Body of pancreas (tissue), 4 donors: ENCODE measurements at regions not wholly inside any gene's neighbourhood (a gene's known extent, or its start where the extent isn't known, plus 50 kb on each side); places are given as distances from the start of the nearest gene placed in this dataset.
"Not testable (repeated sequence)": the region's sequence is repeated elsewhere in the genome, so short reads cannot be mapped to it uniquely, and the experiment has no call there.

Experiments
- ATAC-seq: fragments of 150-250 bp; one replicate; pipeline ENCODE4 v1.9.1; 2016
- DNase-seq, 4 donors: peaks; one replicate each; pipeline ENCODE4 v3.0.0-alpha.2; 2019
- H3K27ac ChIP-seq, 4 donors: fragments of 200-600 bp; sonication (generic); 1 replicate in 3 of 4; 2 replicates in 1 of 4; pipeline versions ENCODE4 v1.5.1 to v1.6.1; 2016 to 2019; ENCODE audit warnings: mild to moderate bottlenecking in 1 of 4, mixed read lengths in 1 of 4, moderate library complexity in 1 of 4
- H3K27me3 ChIP-seq, 2 donors: fragments of 200-600 bp; sonication (generic); one replicate each; pipeline ENCODE4 v1.6.0; 2016; ENCODE audit warnings: mild to moderate bottlenecking in 1 of 2
- H3K36me3 ChIP-seq, 2 donors: fragments of 200-600 bp; sonication (generic); replicated peaks in 1 of 2; 2 replicates each; pipeline ENCODE4 v1.5.1; 2016; ENCODE audit warnings: low read depth in 2 of 2; ENCODE audit not compliant: insufficient read depth in 1 of 2
- H3K4me1 ChIP-seq: fragments of 200-600 bp; sonication (generic); one replicate; pipeline ENCODE4 v1.6.0; 2016
- H3K4me3 ChIP-seq, 2 donors: fragments of 200-600 bp; sonication (generic); 1 replicate in 1 of 2; 2 replicates in 1 of 2; pipeline ENCODE4 v1.5.1; 2016 to 2019
- H3K9me3 ChIP-seq, 3 donors: fragments of 200-600 bp; sonication (generic); 1 replicate in 2 of 3; 2 replicates in 1 of 3; pipeline ENCODE4 v1.5.1; 2016
- CTCF ChIP-seq, 7 experiments: fragments of 450-650 bp in 4 of 7; fragments of 200-600 bp in 3 of 7; sonication (generic) in 3 of 7; IDR thresholded peaks; one replicate each; pipeline ENCODE4 v1.5.1; 2016 to 2019; ENCODE audit warnings: antibody characterized with exemption in 7 of 7
- POLR2A ChIP-seq, 3 donors: fragments of 450-650 bp; IDR thresholded peaks; one replicate each; pipeline ENCODE4 v1.6.1; 2016; ENCODE audit warnings: antibody characterized with exemption in 3 of 3, mild to moderate bottlenecking in 2 of 3
- whole genome bisulfite sequencing, 2 donors: methylation state at CpG; one replicate each; pipeline ENCODE4 v1.1.5; 2017; 5-methylcytosine and 5-hydroxymethylcytosine counted together
- intact Hi-C: fragments of 100-400 bp; cut with DNase I; formaldehyde crosslinking; loops from one replicate; pipeline ENCODE4 v1.15.1; 2023

- no peaks in the 10 kb centered on the region for H3K4me1 ChIP-seq
- TF ChIP-seq CTCF (IDR thresholded peaks at IDR 0.05) (no peak), POLR2A (IDR thresholded peaks at IDR 0.05) (no peak)
- DNase-seq, result peak in 2 of 4 donors; percentile 13 to 17
- intact Hi-C loops, result no loop called here
- no peak overlapping the region for H3K27ac ChIP-seq
- no peak for ATAC-seq
- no peaks in the 10 kb centered on the region for H3K36me3 ChIP-seq
- WGBS, 2 donors, result 43 to 61% methylated on average over 8 to 11 of the region's 11 CpGs
- no peak overlapping the region for H3K4me3 ChIP-seq
- H3K27me3 ChIP-seq, result no peaks in the 10 kb centered on the region
- no peaks in the 10 kb centered on the region for H3K9me3 ChIP-seq
Observed at GRCh38 chr3:125684199-125684598, 88.9 kb upstream of the OSBPL11 start.

- H3K27me3 ChIP-seq, DNase-seq, H3K9me3 ChIP-seq, ATAC-seq, H3K27ac ChIP-seq, H3K4me1 ChIP-seq, H3K4me3 ChIP-seq, H3K36me3 ChIP-seq, intact Hi-C loops: not testable (repeated sequence)
- WGBS, 2 donors, result 71 to 94% methylated on average over 2 of the region's 2 CpGs
Observed at GRCh38 chr3:125685741-125686140, 90.4 kb upstream of the OSBPL11 start.

- no peak for TF ChIP-seq CTCF (IDR thresholded peaks at IDR 0.05)
- no peak for TF ChIP-seq POLR2A (IDR thresholded peaks at IDR 0.05)
- H3K9me3 ChIP-seq, result no peaks in the 10 kb centered on the region
- H3K27ac ChIP-seq, result no peak overlapping the region
- 84 to 86% methylated on average over 13 of the region's 13 CpGs for WGBS, 2 donors
- DNase-seq, result no peak
- ATAC-seq, result no peak
- H3K4me3 ChIP-seq, result no peak overlapping the region
- H3K27me3 ChIP-seq, result no peaks in the 10 kb centered on the region
- intact Hi-C loops, result no loop called here
- no peaks in the 10 kb centered on the region for H3K36me3 ChIP-seq
- H3K4me1 ChIP-seq, result no peaks in the 10 kb centered on the region
Observed at GRCh38 chr3:125692361-125692760, 97.1 kb upstream of the OSBPL11 start.

- TF ChIP-seq CTCF (IDR thresholded peaks at IDR 0.05) (no peak), POLR2A (IDR thresholded peaks at IDR 0.05) (no peak)
- ATAC-seq, result no peak
- H3K4me1 ChIP-seq, result no peaks in the 10 kb centered on the region
- intact Hi-C loops, result no loop called here
- no peaks in the 10 kb centered on the region for H3K36me3 ChIP-seq
- no peak overlapping the region for H3K4me3 ChIP-seq
- DNase-seq, result no peak
- WGBS, 2 donors, result 90 to 92% methylated on average over 10 of the region's 10 CpGs
- H3K27me3 ChIP-seq, result no peaks in the 10 kb centered on the region
- no peak overlapping the region for H3K27ac ChIP-seq
- H3K9me3 ChIP-seq, result no peaks in the 10 kb centered on the region
Observed at GRCh38 chr3:125693887-125694286, 98.6 kb upstream of the OSBPL11 start.

GRCh38 chr3:125694761-125695294 lies 99.5 kb upstream of the OSBPL11 start:
- TF ChIP-seq POLR2A (IDR thresholded peaks at IDR 0.05), result no peak
- TF ChIP-seq CTCF (IDR thresholded peaks at IDR 0.05), result no peak
- Histone ChIP-seq H3K36me3 (no peaks in the 10 kb centered on the region), H3K27me3 (no peaks in the 10 kb centered on the region), H3K27ac (no peak overlapping the region), H3K4me1 (no peaks in the 10 kb centered on the region), H3K9me3 (no peaks in the 10 kb centered on the region), H3K4me3 (no peak overlapping the region)
- DNase-seq (peak in 2 of 4 donors; percentile 34 to 40), ATAC-seq (no peak)
- WGBS, 2 donors, result 81 to 82% methylated on average over 14 of the region's 14 CpGs
- intact Hi-C loops, result no loop called here
